ENCODE measurements at regions not wholly inside any gene's neighbourhood (a gene's known extent, or its start where the extent isn't known, plus 50 kb on each side); places are given as distances from the start of the nearest gene placed in this dataset.

DNA sequence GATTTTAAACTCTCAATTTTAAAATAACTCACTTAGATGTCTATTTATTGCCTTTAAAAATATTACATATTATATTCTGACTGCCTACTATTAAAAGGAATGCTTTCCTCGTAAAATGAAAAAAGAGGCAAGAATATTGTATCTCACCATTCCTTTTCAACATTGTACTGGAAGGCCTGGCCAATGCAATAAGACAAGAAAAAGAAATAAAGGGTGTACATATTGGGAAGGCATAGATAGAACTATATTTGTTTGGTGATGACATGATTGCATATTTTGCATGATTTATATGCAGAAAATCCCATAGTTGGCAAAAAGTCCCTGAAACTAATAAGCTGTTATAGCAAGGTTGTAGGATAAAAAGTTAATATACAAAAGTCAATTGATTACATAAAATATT is 474.6 kb upstream of the ATP2B1 start:
- TF ChIP-seq POLR2A (IDR thresholded peaks at IDR 0.05) (no peak), POLR2AphosphoS5 (IDR thresholded peaks at IDR 0.05; ENCODE audit: insufficient read depth in 1 of 2, low read depth in 1 of 2) (no peak), CTCF (IDR thresholded peaks at IDR 0.05) (no peak)
- Histone ChIP-seq H3K9me3 (no peaks in the 10 kb centered on the region), H3K27me3 (no peaks in the 10 kb centered on the region), H3K36me3 (no peaks in the 10 kb centered on the region), H3K4me3 (no peak overlapping the region), H3K4me1 (no peaks in the 10 kb centered on the region), H3K27ac (no peak overlapping the region)
- DNase-seq (ENCODE audit: extremely low spot score in 2 of 2): no peak
- intact Hi-C loops (cut with DNase I): no loop called here

DNA sequence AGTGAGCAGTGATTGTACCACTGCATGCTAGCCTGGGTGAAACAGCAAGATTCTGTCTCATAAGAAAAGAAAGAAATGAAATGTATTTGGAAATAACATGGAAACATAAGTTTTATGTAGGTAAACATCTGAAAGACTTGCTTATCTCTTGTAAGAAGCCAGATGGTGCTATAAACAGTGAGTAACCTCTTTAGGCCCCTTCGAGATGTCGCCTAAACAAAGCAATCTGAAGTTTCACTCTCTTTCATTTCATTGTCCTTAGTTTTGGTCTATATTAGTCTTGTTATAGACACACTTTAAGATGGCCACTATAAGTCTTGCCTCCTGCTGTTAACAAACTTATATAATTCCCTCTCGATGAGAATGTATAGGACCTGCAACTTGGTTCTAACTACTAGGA is 472.6 kb upstream of the ATP2B1 start:
- Histone ChIP-seq H3K36me3 (no peaks in the 10 kb centered on the region), H3K9me3 (no peaks in the 10 kb centered on the region), H3K27me3 (no peaks in the 10 kb centered on the region), H3K4me3 (no peak overlapping the region), H3K4me1 (no peaks in the 10 kb centered on the region), H3K27ac (no peak overlapping the region)
- no peak for TF ChIP-seq POLR2A (IDR thresholded peaks at IDR 0.05)
- no peak for TF ChIP-seq POLR2AphosphoS5 (IDR thresholded peaks at IDR 0.05; ENCODE audit: insufficient read depth in 1 of 2, low read depth in 1 of 2)
- no peak for TF ChIP-seq CTCF (IDR thresholded peaks at IDR 0.05)
- intact Hi-C loops (cut with DNase I): no loop called here
- no peak for DNase-seq (ENCODE audit: extremely low spot score in 2 of 2)

GRCh38 chr12:90174956-90175355 is 466.3 kb upstream of the ATP2B1 start:
- no peaks in the 10 kb centered on the region for H3K36me3 ChIP-seq
- no peaks in the 10 kb centered on the region for H3K4me1 ChIP-seq
- H3K27ac ChIP-seq: no peak overlapping the region
- DNase-seq (ENCODE audit: extremely low spot score in 2 of 2): no peak
- H3K27me3 ChIP-seq: no peaks in the 10 kb centered on the region
- H3K9me3 ChIP-seq: no peaks in the 10 kb centered on the region
- intact Hi-C loops (cut with DNase I): no loop called here
- no peak overlapping the region for H3K4me3 ChIP-seq
- TF ChIP-seq CTCF (IDR thresholded peaks at IDR 0.05): no peak
- no peak for TF ChIP-seq POLR2A (IDR thresholded peaks at IDR 0.05)
- TF ChIP-seq POLR2AphosphoS5 (IDR thresholded peaks at IDR 0.05; ENCODE audit: insufficient read depth in 1 of 2, low read depth in 1 of 2): no peak

- intact Hi-C loops (cut with DNase I): no loop called here
Measured at GRCh38 chr12:90174198-90174510, 465.5 kb upstream of the ATP2B1 start.

More at GRCh38 chr12:90174198-90174510, 465.5 kb upstream of the ATP2B1 start:
- no peak for DNase-seq (ENCODE audit: extremely low spot score in 2 of 2)
- no peak for TF ChIP-seq POLR2A (IDR thresholded peaks at IDR 0.05)
- TF ChIP-seq CTCF (IDR thresholded peaks at IDR 0.05): no peak
- TF ChIP-seq POLR2AphosphoS5 (IDR thresholded peaks at IDR 0.05; ENCODE audit: insufficient read depth in 1 of 2, low read depth in 1 of 2): no peak
- no peaks in the 10 kb centered on the region for H3K9me3 ChIP-seq
- H3K4me1 ChIP-seq: no peaks in the 10 kb centered on the region
- H3K4me3 ChIP-seq: no peak overlapping the region
- H3K27me3 ChIP-seq: no peaks in the 10 kb centered on the region
- H3K36me3 ChIP-seq: no peaks in the 10 kb centered on the region
- H3K27ac ChIP-seq: no peak overlapping the region

Measured in vagina (tissue), 2 donors.